SK-N-SH (cell line): ENCODE measurements at regions not wholly inside any gene's neighbourhood (a gene's known extent, or its start where the extent isn't known, plus 50 kb on each side); places are given as distances from the start of the nearest gene placed in this dataset.
"Not testable (repeated sequence)": the region's sequence is repeated elsewhere in the genome, so short reads cannot be mapped to it uniquely, and the experiment has no call there.

ENCODE experiments used
- CTCF ChIP-seq: fragments of 200-600 bp; sonication (generic); IDR thresholded peaks from 2 replicates; pipeline ENCODE4 v1.6.1; 2017; ENCODE audit warnings: antibody characterized with exemption, mild to moderate bottlenecking, moderate library complexity
- EZH2phosphoT487 ChIP-seq: fragments of 200-600 bp; sonication (generic); IDR thresholded peaks from 2 replicates; pipeline ENCODE4 v1.6.1; 2017; ENCODE audit warnings: low read depth, mixed run types, mild to moderate bottlenecking, antibody characterized with exemption, moderate library complexity, borderline replicate concordance
- NFIC ChIP-seq: IDR thresholded peaks from 2 replicates; pipeline ENCODE4 v1.4.0; 2012; ENCODE audit warnings: borderline replicate concordance
- POLR2AphosphoS5 ChIP-seq: IDR thresholded peaks from 2 replicates; pipeline ENCODE4 v1.6.1; 2012; ENCODE audit warnings: low read depth, low read length
- REST ChIP-seq: IDR thresholded peaks from 2 replicates; pipeline ENCODE4 v1.6.1; 2012; ENCODE audit warnings: mild to moderate bottlenecking, low read depth, low read length, moderate library complexity
- SIN3A ChIP-seq: IDR thresholded peaks from 2 replicates; pipeline ENCODE4 v1.6.1; 2012; ENCODE audit warnings: low read depth, mild to moderate bottlenecking, low read length, moderate library complexity, borderline replicate concordance
- SMC3 ChIP-seq: IDR thresholded peaks from 2 replicates; pipeline ENCODE4 v1.6.1; 2012; ENCODE audit warnings: low read depth, low read length, improper control_type of control experiment
- TCF12 ChIP-seq: IDR thresholded peaks from 2 replicates; pipeline ENCODE4 v1.4.0; 2012
- YY1 ChIP-seq: IDR thresholded peaks from 2 replicates; pipeline ENCODE4 v1.4.0; 2012; ENCODE audit warnings: low read depth, mild to moderate bottlenecking
- TF ChIP-seq, protein P1 (sequence below): IDR thresholded peaks from 2 replicates; pipeline ENCODE4 v1.4.0; 2012; ENCODE audit warnings: low read depth
- TF ChIP-seq, protein P2 (sequence below): IDR thresholded peaks from 2 replicates; pipeline ENCODE4 v1.4.0; 2012; ENCODE audit warnings: low read depth, borderline replicate concordance
- TF ChIP-seq, protein P3 (sequence below): IDR thresholded peaks from 2 replicates; pipeline ENCODE4 v1.4.0; 2012; ENCODE audit warnings: low read depth, borderline replicate concordance

DNA sequence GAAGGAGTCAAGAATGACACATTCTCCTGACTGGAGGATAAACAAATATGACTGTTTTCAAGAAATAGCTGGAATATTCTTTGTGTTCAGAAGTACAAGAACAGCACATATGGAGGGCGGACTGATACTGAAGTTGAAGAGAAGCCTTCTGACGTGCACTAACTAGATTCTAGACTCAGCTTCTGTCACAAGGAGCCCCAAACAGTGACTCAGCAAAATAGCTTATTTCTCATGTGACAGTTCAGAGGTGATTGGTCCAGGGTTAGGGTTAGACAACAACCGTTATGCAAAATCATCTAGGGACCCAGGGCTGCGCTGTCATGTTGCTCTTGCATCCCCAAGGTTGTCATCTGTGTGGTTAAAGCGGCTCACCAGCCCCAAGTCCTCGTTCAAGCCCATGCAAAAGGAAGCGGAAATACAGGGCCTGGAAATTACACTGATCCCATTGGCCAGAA, 76.6 kb downstream of the LAT start:
- TF ChIP-seq, protein P1, sequence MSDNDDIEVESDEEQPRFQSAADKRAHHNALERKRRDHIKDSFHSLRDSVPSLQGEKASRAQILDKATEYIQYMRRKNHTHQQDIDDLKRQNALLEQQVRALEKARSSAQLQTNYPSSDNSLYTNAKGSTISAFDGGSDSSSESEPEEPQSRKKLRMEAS, result not testable (repeated sequence)
- TF ChIP-seq, protein P2, sequence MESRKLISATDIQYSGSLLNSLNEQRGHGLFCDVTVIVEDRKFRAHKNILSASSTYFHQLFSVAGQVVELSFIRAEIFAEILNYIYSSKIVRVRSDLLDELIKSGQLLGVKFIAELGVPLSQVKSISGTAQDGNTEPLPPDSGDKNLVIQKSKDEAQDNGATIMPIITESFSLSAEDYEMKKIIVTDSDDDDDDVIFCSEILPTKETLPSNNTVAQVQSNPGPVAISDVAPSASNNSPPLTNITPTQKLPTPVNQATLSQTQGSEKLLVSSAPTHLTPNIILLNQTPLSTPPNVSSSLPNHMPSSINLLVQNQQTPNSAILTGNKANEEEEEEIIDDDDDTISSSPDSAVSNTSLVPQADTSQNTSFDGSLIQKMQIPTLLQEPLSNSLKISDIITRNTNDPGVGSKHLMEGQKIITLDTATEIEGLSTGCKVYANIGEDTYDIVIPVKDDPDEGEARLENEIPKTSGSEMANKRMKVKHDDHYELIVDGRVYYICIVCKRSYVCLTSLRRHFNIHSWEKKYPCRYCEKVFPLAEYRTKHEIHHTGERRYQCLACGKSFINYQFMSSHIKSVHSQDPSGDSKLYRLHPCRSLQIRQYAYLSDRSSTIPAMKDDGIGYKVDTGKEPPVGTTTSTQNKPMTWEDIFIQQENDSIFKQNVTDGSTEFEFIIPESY, result not testable (repeated sequence)
- TF ChIP-seq SMC3, TCF12, SIN3A, CTCF, YY1, POLR2AphosphoS5, EZH2phosphoT487, REST, NFIC: not testable (repeated sequence)
- TF ChIP-seq, protein P3, sequence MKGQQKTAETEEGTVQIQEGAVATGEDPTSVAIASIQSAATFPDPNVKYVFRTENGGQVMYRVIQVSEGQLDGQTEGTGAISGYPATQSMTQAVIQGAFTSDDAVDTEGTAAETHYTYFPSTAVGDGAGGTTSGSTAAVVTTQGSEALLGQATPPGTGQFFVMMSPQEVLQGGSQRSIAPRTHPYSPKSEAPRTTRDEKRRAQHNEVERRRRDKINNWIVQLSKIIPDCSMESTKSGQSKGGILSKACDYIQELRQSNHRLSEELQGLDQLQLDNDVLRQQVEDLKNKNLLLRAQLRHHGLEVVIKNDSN, result not testable (repeated sequence)
